ENCODE measurements at regions not wholly inside any gene's neighbourhood (a gene's known extent, or its start where the extent isn't known, plus 50 kb on each side); places are given as distances from the start of the nearest gene placed in this dataset.

GRCh38 chr4:128521648-128522111 lies 234.1 kb upstream of the PGRMC2 start:
- TF ChIP-seq CTCF (IDR thresholded peaks at IDR 0.05) (no peak), POLR2A (IDR thresholded peaks at IDR 0.05) (no peak)
